H9 (cell line): ENCODE measurements at regions not wholly inside any gene's neighbourhood (a gene's known extent, or its start where the extent isn't known, plus 50 kb on each side); places are given as distances from the start of the nearest gene placed in this dataset.

Experiments used
- DNase-seq: peaks from one replicate; pipeline ENCODE4 v3.0.0-alpha.2; 2017
- H2AFZ ChIP-seq: one replicate; pipeline ENCODE4 v1.6.1; 2013; ENCODE audit warnings: mild to moderate bottlenecking, low read length, control low read depth, moderate library complexity
- H2AK5ac ChIP-seq: 2 replicates; pipeline ENCODE4 v1.6.1; 2013; ENCODE audit warnings: low read length, control low read depth, mixed read lengths; ENCODE audit not compliant: insufficient read length
- H2BK120ac ChIP-seq: one replicate; pipeline ENCODE4 v1.6.1; 2013; ENCODE audit warnings: low read depth, mild to moderate bottlenecking, low read length, control low read depth, inconsistent platforms; ENCODE audit not compliant: poor library complexity, severe bottlenecking
- H2BK12ac ChIP-seq: 2 replicates; pipeline ENCODE4 v1.6.1; 2013; ENCODE audit warnings: low read length, control low read depth, mixed read lengths, low read depth; ENCODE audit not compliant: insufficient read length
- H2BK15ac ChIP-seq: 2 replicates; pipeline ENCODE4 v1.6.1; 2013; ENCODE audit warnings: low read depth, low read length, control low read depth
- H2BK20ac ChIP-seq: one replicate; pipeline ENCODE4 v1.6.1; 2013; ENCODE audit warnings: low read depth, mild to moderate bottlenecking, low read length, control low read depth, inconsistent platforms; ENCODE audit not compliant: poor library complexity, severe bottlenecking
- H2BK5ac ChIP-seq: 2 replicates; pipeline ENCODE4 v1.6.1; 2013; ENCODE audit warnings: low read length, control low read depth, mixed read lengths; ENCODE audit not compliant: insufficient read length
- H3K14ac ChIP-seq: 2 replicates; pipeline ENCODE4 v1.6.1; 2013; ENCODE audit warnings: low read length, control low read depth; ENCODE audit not compliant: insufficient read depth
- H3K18ac ChIP-seq: 2 replicates; pipeline ENCODE4 v1.6.1; 2013; ENCODE audit warnings: low read depth, mild to moderate bottlenecking, mixed read lengths, low read length, control low read depth; ENCODE audit not compliant: insufficient read length
- H3K23ac ChIP-seq: 2 replicates; pipeline ENCODE4 v1.6.1; 2013; ENCODE audit warnings: low read length, control low read depth, mixed read lengths, low read depth; ENCODE audit not compliant: insufficient read length
- H3K23me2 ChIP-seq: 2 replicates; pipeline ENCODE4 v1.6.1; 2013; ENCODE audit warnings: low read depth, mild to moderate bottlenecking, mixed read lengths, low read length, control low read depth; ENCODE audit not compliant: insufficient read length, poor library complexity, severe bottlenecking
- H3K27ac ChIP-seq: 2 replicates; pipeline ENCODE4 v1.5.1; 2013; ENCODE audit warnings: low read length, control low read depth, mixed read lengths, low read depth; ENCODE audit not compliant: insufficient read length
- H3K27me3 ChIP-seq: 2 replicates; pipeline ENCODE4 v1.6.1; 2013; ENCODE audit warnings: low read length, control low read depth, inconsistent platforms; ENCODE audit not compliant: insufficient read depth
- H3K4ac ChIP-seq: 2 replicates; pipeline ENCODE4 v1.6.1; 2013; ENCODE audit warnings: low read depth, mild to moderate bottlenecking, control low read depth, inconsistent platforms, low read length, moderate library complexity
- H3K4me1 ChIP-seq: 2 replicates; pipeline ENCODE4 v1.6.1; 2013; ENCODE audit warnings: low read length, control low read depth, inconsistent platforms; ENCODE audit not compliant: insufficient read depth
- H3K4me2 ChIP-seq: 2 replicates; pipeline ENCODE4 v1.6.1; 2013; ENCODE audit warnings: low read length, control low read depth, mixed read lengths; ENCODE audit not compliant: insufficient read length, insufficient read depth
- H3K56ac ChIP-seq: 2 replicates; pipeline ENCODE4 v1.6.1; 2013; ENCODE audit warnings: low read depth, mild to moderate bottlenecking, mixed read lengths, low read length, control low read depth; ENCODE audit not compliant: insufficient read length
- H3K79me1 ChIP-seq: 2 replicates; pipeline ENCODE4 v1.6.1; 2013; ENCODE audit warnings: low read depth, mild to moderate bottlenecking, moderate library complexity, low read length, control low read depth, inconsistent platforms; ENCODE audit not compliant: insufficient read depth, poor library complexity, severe bottlenecking
- H3K79me2 ChIP-seq: 2 replicates; pipeline ENCODE4 v1.6.1; 2013; ENCODE audit warnings: low read length, control low read depth, inconsistent platforms; ENCODE audit not compliant: insufficient read depth
- H3K9ac ChIP-seq: 2 replicates; pipeline ENCODE4 v1.6.1; 2013; ENCODE audit warnings: low read length, control low read depth, mixed read lengths; ENCODE audit not compliant: insufficient read length; ENCODE audit errors: extremely low read depth
- H3K9me3 ChIP-seq: one replicate; pipeline ENCODE4 v1.6.1; 2013; ENCODE audit warnings: low read depth, low read length, inconsistent platforms; ENCODE audit not compliant: control insufficient read depth
- H3T11ph ChIP-seq: one replicate; pipeline ENCODE4 v1.6.1; 2013; ENCODE audit warnings: mild to moderate bottlenecking, low read length, control low read depth, inconsistent platforms
- H4K20me1 ChIP-seq: one replicate; pipeline ENCODE4 v1.6.1; 2013; ENCODE audit not compliant: control insufficient read depth, insufficient read length, insufficient read depth
- H4K5ac ChIP-seq: 2 replicates; pipeline ENCODE4 v1.6.1; 2013; ENCODE audit warnings: low read depth, mild to moderate bottlenecking, mixed read lengths, low read length, control low read depth; ENCODE audit not compliant: insufficient read length
- H4K8ac ChIP-seq: replicated peaks from 2 replicates; pipeline ENCODE4 v1.6.1; 2013; ENCODE audit warnings: low read length, control low read depth, mixed read lengths, low read depth; ENCODE audit not compliant: insufficient read length
- H4K91ac ChIP-seq: 2 replicates; pipeline ENCODE4 v1.6.1; 2013; ENCODE audit warnings: low read depth, mild to moderate bottlenecking, moderate library complexity, mixed read lengths, low read length, control low read depth; ENCODE audit not compliant: insufficient read length
- H3K27ac Mint-ChIP-seq, 3 experiments: 2 replicates in 2 of 3; 3 replicates in 1 of 3; pipeline ENCODE4 v1.8.0; 2020 to 2021; ENCODE audit warnings: mixed read lengths in 3 of 3, mild to moderate bottlenecking in 1 of 3, moderate library complexity in 1 of 3
- H3K27me3 Mint-ChIP-seq: 2 replicates; pipeline ENCODE4 v1.8.0; 2021; ENCODE audit warnings: low read depth, mild to moderate bottlenecking, moderate library complexity, mixed read lengths
- H3K36me3 Mint-ChIP-seq, 3 experiments: 2 replicates in 2 of 3; 3 replicates in 1 of 3; pipeline ENCODE4 v1.8.0; 2020 to 2021; ENCODE audit warnings: low read depth in 3 of 3, mixed read lengths in 3 of 3; ENCODE audit not compliant: insufficient read depth in 1 of 3
- H3K4me1 Mint-ChIP-seq, 2 experiments: 2 replicates each; pipeline ENCODE4 v1.8.0; 2020; ENCODE audit warnings: mixed read lengths in 2 of 2
- H3K4me3 Mint-ChIP-seq, 2 experiments: 2 replicates in 1 of 2; 3 replicates in 1 of 2; pipeline ENCODE4 v1.8.0; 2020 to 2021; ENCODE audit warnings: mild to moderate bottlenecking in 2 of 2, mixed read lengths in 2 of 2, moderate library complexity in 1 of 2
- H3K9me3 Mint-ChIP-seq, 2 experiments: 2 replicates in 1 of 2; 3 replicates in 1 of 2; pipeline ENCODE4 v1.8.0; 2020; ENCODE audit warnings: mild to moderate bottlenecking in 2 of 2, mixed read lengths in 2 of 2, moderate library complexity in 1 of 2
- CTCF ChIP-seq: fragments of 200-600 bp; sonication (generic); conservative IDR thresholded peaks from 3 replicates; pipeline ENCODE4 v1.8.0; 2021; ENCODE audit warnings: antibody characterized with exemption, mild to moderate bottlenecking
- WGBS: extraction: QIAGEN DNeasy Blood & Tissue Kit; methylation state at CpG from one replicate; pipeline ENCODE4 v1.1.7; 2013; ENCODE audit warnings: missing lambda C conversion rate, low lambda C conversion rate, mixed read lengths; ENCODE audit not compliant: insufficient read length; ENCODE audit errors: extremely low coverage; 5-methylcytosine and 5-hydroxymethylcytosine counted together

GRCh38 chr2:235302263-235302662 is 191.6 kb upstream of the AGAP1 start:
- peaks cover 2% of the 10 kb centered on the region; the same call in 1 of the 2 replicates for H3K4me1 ChIP-seq
- no peak overlapping the region for H3K23ac ChIP-seq
- no peaks in the 10 kb centered on the region for H4K20me1 ChIP-seq
- H2AK5ac ChIP-seq = no peak overlapping the region
- no peak overlapping the region for H2AFZ ChIP-seq
- H3K79me2 ChIP-seq = no peaks in the 10 kb centered on the region
- H3K27me3 ChIP-seq = no peaks in the 10 kb centered on the region
- DNase-seq = no peak
- H4K5ac ChIP-seq = no peak overlapping the region
- no peak overlapping the region for H3K14ac ChIP-seq
- H2BK5ac ChIP-seq = no peak overlapping the region
- H2BK15ac ChIP-seq = no peak overlapping the region
- no peak overlapping the region for H3K4ac ChIP-seq
- no peak overlapping the region for H4K8ac ChIP-seq
- H2BK120ac ChIP-seq = no peak overlapping the region
- no peaks in the 10 kb centered on the region for H3K9me3 ChIP-seq
- H3K23me2 ChIP-seq = no peaks in the 10 kb centered on the region
- H2BK12ac ChIP-seq = no peak overlapping the region
- no peak for TF ChIP-seq CTCF
- no CpG with 5 or more reads among the region's 9 CpGs for WGBS
- peaks cover 4 to 6% of the 10 kb centered on the region in 2 experiments; a peak in 4 of 5 replicates for H3K9me3 Mint-ChIP-seq
- H3K79me1 ChIP-seq = no peaks in the 10 kb centered on the region
- H3K4me3 Mint-ChIP-seq = no peak overlapping the region
- H3K9ac ChIP-seq = no peak overlapping the region
- H4K91ac ChIP-seq = no peak overlapping the region
- H3K27ac Mint-ChIP-seq = no peak overlapping the region; a peak in 1 of 7 replicates
- H3K4me1 Mint-ChIP-seq = peaks cover 0 to 6% of the 10 kb centered on the region in 2 experiments; a peak in 2 of 4 replicates
- H3K27me3 Mint-ChIP-seq = peaks cover 12% of the 10 kb centered on the region
- no peak overlapping the region for H3T11ph ChIP-seq
- no peak overlapping the region for H2BK20ac ChIP-seq
- H3K27ac ChIP-seq = no peak overlapping the region
- peaks cover 3 to 4% (median 4%) of the 10 kb centered on the region in 3 experiments; a peak in 2 of 7 replicates for H3K36me3 Mint-ChIP-seq
- H3K4me2 ChIP-seq = no peak overlapping the region
- H3K18ac ChIP-seq = no peak overlapping the region
- H3K56ac ChIP-seq = no peak overlapping the region
